K562 (cell line): ENCODE measurements at regions not wholly inside any gene's neighbourhood (a gene's known extent, or its start where the extent isn't known, plus 50 kb on each side); places are given as distances from the start of the nearest gene placed in this dataset.

Experiments
- ATAC-seq: fragments of 200-7000 bp; cut with Tn5 transposase; 3 replicates; pipeline ENCODE4 v1.9.1; 2020; ENCODE audit warnings: moderate library complexity
- BruUV-seq: library from RNA; stranded (reverse); fragments of 400-500 nt; replicated peaks from 2 replicates; lab custom pipeline; 2021; lab: Mats Ljungman, UMichigan
- CTCF ChIA-PET: fragments of 300-600 bp; formaldehyde crosslinking; extraction: SDS; loops from one replicate; lab custom pipeline; 2021; ENCODE audit warnings: low intra/inter-chr PET ratio; lab: Yijun Ruan, JAX
- POLR2A ChIA-PET: fragments of 300-600, 350-650 bp; sonication (Branson Sonifier 250); formaldehyde crosslinking; extraction: SDS; loops from one replicate; lab custom pipeline; 2021; ENCODE audit warnings: antibody characterized with exemption, inconsistent platforms; lab: Yijun Ruan, JAX
- DNase-seq, 4 experiments: peaks; one replicate each; pipeline versions ENCODE4 v3.0.0 to v3.0.0-alpha.2; 2011 to 2018; ENCODE audit warnings: low spot score in 3 of 4, mixed read lengths in 3 of 4; ENCODE audit errors: extremely low read depth in 1 of 4
- FAIRE-seq: peaks from 2 replicates; lab custom pipeline; 2011; peaks lifted over from hg19 to GRCh38; lab: Jason Lieb, UNC
- H2AFZ ChIP-seq: 2 replicates; pipeline ENCODE4 v1.6.0; 2011; ENCODE audit warnings: low read depth, low read length, control low read depth, inconsistent platforms
- H3K27ac ChIP-seq: fragments of 200-600 bp; 3 replicates; pipeline ENCODE4 v1.8.0; 2011; ENCODE audit warnings: low read depth, mild to moderate bottlenecking, control low read depth, inconsistent platforms, low read length, moderate library complexity, mixed read lengths; ENCODE audit errors: extremely low read depth
- H3K27me3 ChIP-seq, 2 experiments: fragments of 300-600 bp in 1 of 2; 2 replicates in 1 of 2; 3 replicates in 1 of 2; pipeline versions ENCODE4 v1.6.0 to v1.8.0; 2011; ENCODE audit warnings: inconsistent platforms in 2 of 2, low read length in 2 of 2, mild to moderate bottlenecking in 1 of 2, mixed read lengths in 1 of 2, moderate library complexity in 1 of 2; ENCODE audit not compliant: control insufficient read depth in 2 of 2, insufficient read depth in 2 of 2
- H3K36me3 ChIP-seq: fragments of 300-600 bp; 3 replicates; pipeline ENCODE4 v1.8.0; 2011; ENCODE audit warnings: mild to moderate bottlenecking, low read length, inconsistent platforms; ENCODE audit not compliant: control insufficient read depth, insufficient read depth
- H3K4me1 ChIP-seq, 2 experiments: fragments of 200-600 bp in 1 of 2; replicated peaks in 1 of 2; 2 replicates in 1 of 2; 3 replicates in 1 of 2; pipeline versions ENCODE4 v1.5.1 to v1.8.0; 2011; ENCODE audit warnings: inconsistent platforms in 2 of 2, low read length in 2 of 2, mild to moderate bottlenecking in 1 of 2, mixed read lengths in 1 of 2, moderate library complexity in 1 of 2; ENCODE audit not compliant: control insufficient read depth in 2 of 2, insufficient read depth in 2 of 2
- H3K4me2 ChIP-seq: 2 replicates; pipeline ENCODE4 v1.6.1; 2011; ENCODE audit warnings: low read length, control low read depth, inconsistent platforms, mixed read lengths; ENCODE audit not compliant: insufficient read depth
- H3K4me3 ChIP-seq: fragments of 200-600 bp; sonication (generic), shearing (Covaris generic); 2 replicates; pipeline ENCODE4 v1.5.1; 2016; ENCODE audit warnings: control low read depth, inconsistent platforms
- H3K79me2 ChIP-seq: fragments of 200-600 bp; 3 replicates; pipeline ENCODE4 v1.8.0; 2011; ENCODE audit warnings: low read length, inconsistent platforms; ENCODE audit not compliant: control insufficient read depth, insufficient read depth
- H3K9ac ChIP-seq, 2 experiments: 2 replicates each; pipeline versions ENCODE4 v1.6.0 to v1.6.1; 2011; ENCODE audit warnings: low read depth in 2 of 2, low read length in 2 of 2, control low read depth in 1 of 2, inconsistent platforms in 1 of 2, mild to moderate bottlenecking in 1 of 2, mixed read lengths in 1 of 2; ENCODE audit not compliant: insufficient read depth in 1 of 2
- H3K9me1 ChIP-seq: one replicate; pipeline ENCODE4 v1.6.0; 2011; ENCODE audit warnings: inconsistent platforms, mild to moderate bottlenecking, low read length, moderate library complexity; ENCODE audit not compliant: control insufficient read depth, insufficient read depth
- H3K9me3 ChIP-seq: replicated peaks from 2 replicates; pipeline ENCODE4 v1.5.1; 2011; ENCODE audit warnings: low read depth, low read length, inconsistent platforms; ENCODE audit not compliant: control insufficient read depth, insufficient read depth
- H4K20me1 ChIP-seq: replicated peaks from 2 replicates; pipeline ENCODE4 v1.6.1; 2011; ENCODE audit warnings: low read length, inconsistent platforms, mixed read lengths; ENCODE audit not compliant: control insufficient read depth, insufficient read depth
- CEBPB ChIP-seq: fragments of 450-650 bp; IDR thresholded peaks from 2 replicates; pipeline ENCODE4 v1.6.1; 2016; ENCODE audit warnings: missing genetic modification characterization, missing compliant biosample characterization
- GTF2F1 ChIP-seq: IDR thresholded peaks from 2 replicates; pipeline ENCODE4 v1.6.1; 2011; ENCODE audit warnings: low read depth, low read length, improper control_type of control experiment
- HMGN3 ChIP-seq: IDR thresholded peaks from 2 replicates; pipeline ENCODE4 v1.6.1; 2011; ENCODE audit warnings: borderline replicate concordance, low read depth, mild to moderate bottlenecking, mixed read lengths, low read length; ENCODE audit not compliant: insufficient read length; ENCODE audit errors: extremely low read depth
- KLF16 ChIP-seq: IDR thresholded peaks from 2 replicates; pipeline ENCODE4 v1.6.1; 2016; ENCODE audit warnings: antibody characterized with exemption
- MCM5 ChIP-seq: fragments of 450-650 bp; IDR thresholded peaks from 2 replicates; pipeline ENCODE4 v1.6.1; 2016; ENCODE audit warnings: low read depth
- PHB ChIP-seq: fragments of 250-450 bp; sonication (Bioruptor Pico); IDR thresholded peaks from 2 replicates; pipeline ENCODE4 v1.5.0; 2021
- PRPF4 ChIP-seq: fragments of 200-400 bp; formaldehyde crosslinking; IDR thresholded peaks from one replicate; pipeline ENCODE4 v1.6.1; 2017; ENCODE audit warnings: low read length, low read depth, mild to moderate bottlenecking; ENCODE audit not compliant: insufficient read depth, poor library complexity, severe bottlenecking
- RAD21 ChIP-seq, 2 experiments: fragments of 250-450 bp in 1 of 2; fragments of 450-650 bp in 1 of 2; sonication (Bioruptor Pico) in 1 of 2; formaldehyde crosslinking in 1 of 2; IDR thresholded peaks in 1 of 2; conservative IDR thresholded peaks in 1 of 2; 2 replicates each; pipeline versions ENCODE4 v1.4.0 to v1.8.0; 2020 to 2022; ENCODE audit warnings: mild to moderate bottlenecking in 2 of 2, moderate library complexity in 1 of 2
- SMARCA4 ChIP-seq: fragments of 450-650 bp; IDR thresholded peaks from 2 replicates; pipeline ENCODE4 v1.6.1; 2016
- SMARCC2 ChIP-seq: fragments of 450-650 bp; IDR thresholded peaks from 2 replicates; pipeline ENCODE4 v1.6.1; 2017; ENCODE audit warnings: antibody characterized with exemption, moderate library complexity, mild to moderate bottlenecking, low read depth
- SRSF7 ChIP-seq: fragments of 200-400 bp; formaldehyde crosslinking; optimal IDR thresholded peaks from 2 replicates; pipeline ENCODE3; 2017; ENCODE audit warnings: mild to moderate bottlenecking, low read depth, low read length
- TAL1 ChIP-seq: fragments of 450-650 bp; IDR thresholded peaks from 2 replicates; pipeline ENCODE4 v1.6.1; 2016; ENCODE audit warnings: mild to moderate bottlenecking
- ZFX ChIP-seq: sonication (generic); formaldehyde crosslinking; IDR thresholded peaks from 2 replicates; pipeline ENCODE4 v1.8.0; 2022; ENCODE audit warnings: mild to moderate bottlenecking, missing genetic modification reagents, moderate library complexity
- ZNF121 ChIP-seq: sonication (generic); formaldehyde crosslinking; conservative IDR thresholded peaks from 2 replicates; pipeline ENCODE4 v1.8.0; 2022; ENCODE audit warnings: missing genetic modification reagents
- ZNF57 ChIP-seq: fragments of 450-650 bp; formaldehyde crosslinking; IDR thresholded peaks from 2 replicates; pipeline ENCODE4 v1.4.0; 2020; ENCODE audit warnings: mild to moderate bottlenecking, moderate library complexity
- WGBS: fragments of 100-300 bp; shearing (Covaris generic); methylation state at CpG from one replicate; pipeline ENCODE4 v1.1.6; 2016; ENCODE audit warnings: low coverage, mixed read lengths; ENCODE audit not compliant: insufficient coverage; ENCODE audit errors: missing lambda C conversion rate; 5-methylcytosine and 5-hydroxymethylcytosine counted together
- in situ Hi-C: fragments of 300-500 bp; cut with MboI; formaldehyde crosslinking; loops from 4 replicates; pipeline ENCODE4 v1.15.0; 2018; ENCODE audit warnings: inconsistent platforms, mixed read lengths
- intact Hi-C: fragments of 100-400 bp; cut with micrococcal nuclease; formaldehyde crosslinking; loops from 2 replicates; pipeline ENCODE4 v1.14.2; 2022
- TF ChIP-seq, protein P1 (sequence below): fragments of 200-800 bp; sonication (Bioruptor generic); IDR thresholded peaks from 2 replicates; pipeline ENCODE4 v1.6.1; 2017; ENCODE audit warnings: missing genetic modification characterization, missing compliant biosample characterization
- TF ChIP-seq, protein P2 (sequence below): fragments of 450-650 bp; formaldehyde crosslinking; IDR thresholded peaks from 2 replicates; pipeline ENCODE4 v1.4.0; 2022; ENCODE audit warnings: missing genetic modification characterization
- TF ChIP-seq, protein P3 (sequence below), 2 experiments: fragments of 450-650 bp; conservative IDR thresholded peaks; 2 replicates each; pipeline ENCODE4 v1.6.1; 2017; ENCODE audit warnings: mild to moderate bottlenecking in 2 of 2, moderate library complexity in 2 of 2
- TF ChIP-seq, protein P4 (sequence below), 2 experiments: fragments of 250-450 bp in 1 of 2; fragments of 450-650 bp in 1 of 2; sonication (Bioruptor Pico) in 1 of 2; IDR thresholded peaks; 2 replicates each; pipeline versions ENCODE4 v1.6.1 to v1.8.0; 2016 to 2021; ENCODE audit warnings: mild to moderate bottlenecking in 2 of 2, moderate library complexity in 2 of 2, missing compliant biosample characterization in 1 of 2, missing genetic modification characterization in 1 of 2

DNA sequence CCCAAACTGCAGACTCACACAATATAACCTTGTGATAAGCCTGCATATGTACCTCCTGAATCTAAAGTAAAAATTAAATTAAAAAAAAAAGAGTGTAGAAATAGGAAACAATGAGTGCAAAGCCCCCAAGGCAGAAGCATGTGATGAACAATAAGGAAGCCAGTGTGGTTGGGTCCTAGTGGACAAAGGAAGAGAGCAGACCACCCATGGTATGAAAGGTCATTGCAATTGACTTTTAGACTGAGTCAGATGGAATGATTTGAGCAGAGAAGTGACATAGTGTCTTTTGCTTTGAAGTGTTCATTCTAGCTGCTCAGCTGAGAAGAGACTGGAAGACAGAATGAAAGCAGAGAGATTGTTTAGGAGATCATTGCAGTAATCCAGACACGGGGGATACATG, 417.1 kb downstream of the RAD51AP2 start (continued):
- TF ChIP-seq SRSF7 (no peak), CEBPB (no peak), ZNF121 (CRISPR knock-in tag) (no peak), PRPF4 (no peak), RAD21 (CRISPR knock-in tag; conservative IDR thresholded peaks at IDR 0.05 in 1 of 2, IDR thresholded peaks at IDR 0.05 in 1 of 2) (no peak), MCM5 (no peak)
- TF ChIP-seq, protein P1, sequence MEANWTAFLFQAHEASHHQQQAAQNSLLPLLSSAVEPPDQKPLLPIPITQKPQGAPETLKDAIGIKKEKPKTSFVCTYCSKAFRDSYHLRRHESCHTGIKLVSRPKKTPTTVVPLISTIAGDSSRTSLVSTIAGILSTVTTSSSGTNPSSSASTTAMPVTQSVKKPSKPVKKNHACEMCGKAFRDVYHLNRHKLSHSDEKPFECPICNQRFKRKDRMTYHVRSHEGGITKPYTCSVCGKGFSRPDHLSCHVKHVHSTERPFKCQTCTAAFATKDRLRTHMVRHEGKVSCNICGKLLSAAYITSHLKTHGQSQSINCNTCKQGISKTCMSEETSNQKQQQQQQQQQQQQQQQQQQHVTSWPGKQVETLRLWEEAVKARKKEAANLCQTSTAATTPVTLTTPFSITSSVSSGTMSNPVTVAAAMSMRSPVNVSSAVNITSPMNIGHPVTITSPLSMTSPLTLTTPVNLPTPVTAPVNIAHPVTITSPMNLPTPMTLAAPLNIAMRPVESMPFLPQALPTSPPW (CRISPR knock-in tag) = no peak
- TF ChIP-seq, all 486 proteins: peak for 0

DNA sequence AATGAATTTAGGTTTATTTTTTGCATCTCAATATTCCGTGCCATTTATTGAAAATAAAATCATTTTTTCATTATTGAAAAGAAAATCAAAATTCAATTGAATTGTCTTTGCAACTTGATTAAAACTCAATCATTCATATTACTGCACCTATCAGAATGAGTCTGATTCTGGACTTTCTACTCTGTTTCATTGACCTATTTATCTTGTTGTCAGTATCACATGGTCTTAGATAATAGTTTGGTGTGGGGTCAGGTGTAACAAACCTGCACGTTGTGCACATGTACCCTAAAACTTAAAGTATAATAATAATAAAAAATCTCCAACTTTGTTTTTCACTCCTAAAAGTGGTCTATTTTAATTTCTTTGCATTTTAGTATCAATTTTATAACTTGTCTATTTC, 422.9 kb downstream of the RAD51AP2 start:
- POLR2A ChIA-PET = no interaction called here
- CTCF ChIA-PET = no interaction called here
- DNase-seq (no peak), ATAC-seq (no peak), FAIRE-seq (no peak)
- BruUV-seq = no TSS peak
- WGBS = 0% methylated on average over 2 of the region's 2 CpGs
- no peaks in the 10 kb centered on the region for H3K9me3 ChIP-seq
- H3K9ac ChIP-seq = no peak overlapping the region
- no peaks in the 10 kb centered on the region for H3K27me3 ChIP-seq
- H2AFZ ChIP-seq = no peak overlapping the region
- no peaks in the 10 kb centered on the region for H3K9me1 ChIP-seq
- no peak overlapping the region for H3K4me2 ChIP-seq
- no peaks in the 10 kb centered on the region for H3K79me2 ChIP-seq
- H3K36me3 ChIP-seq = no peaks in the 10 kb centered on the region
- H3K4me3 ChIP-seq = no peak overlapping the region
- no peaks in the 10 kb centered on the region for H3K4me1 ChIP-seq
- H4K20me1 ChIP-seq = no peaks in the 10 kb centered on the region
- H3K27ac ChIP-seq = no peak overlapping the region
- in situ Hi-C loops (no loop called here), intact Hi-C loops (no loop called here)
- TF ChIP-seq ZNF57 (CRISPR knock-in tag) (no peak), TAL1 (no peak), ZFX (CRISPR knock-in tag) (no peak), SMARCC2 (no peak), PHB (CRISPR knock-in tag) (no peak), KLF16 (no peak), HMGN3 (no peak), SMARCA4 (no peak), GTF2F1 (no peak)
- TF ChIP-seq, protein P2, sequence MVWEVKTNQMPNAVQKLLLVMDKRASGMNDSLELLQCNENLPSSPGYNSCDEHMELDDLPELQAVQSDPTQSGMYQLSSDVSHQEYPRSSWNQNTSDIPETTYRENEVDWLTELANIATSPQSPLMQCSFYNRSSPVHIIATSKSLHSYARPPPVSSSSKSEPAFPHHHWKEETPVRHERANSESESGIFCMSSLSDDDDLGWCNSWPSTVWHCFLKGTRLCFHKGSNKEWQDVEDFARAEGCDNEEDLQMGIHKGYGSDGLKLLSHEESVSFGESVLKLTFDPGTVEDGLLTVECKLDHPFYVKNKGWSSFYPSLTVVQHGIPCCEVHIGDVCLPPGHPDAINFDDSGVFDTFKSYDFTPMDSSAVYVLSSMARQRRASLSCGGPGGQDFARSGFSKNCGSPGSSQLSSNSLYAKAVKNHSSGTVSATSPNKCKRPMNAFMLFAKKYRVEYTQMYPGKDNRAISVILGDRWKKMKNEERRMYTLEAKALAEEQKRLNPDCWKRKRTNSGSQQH (CRISPR knock-in tag) = no peak
- TF ChIP-seq, protein P3, sequence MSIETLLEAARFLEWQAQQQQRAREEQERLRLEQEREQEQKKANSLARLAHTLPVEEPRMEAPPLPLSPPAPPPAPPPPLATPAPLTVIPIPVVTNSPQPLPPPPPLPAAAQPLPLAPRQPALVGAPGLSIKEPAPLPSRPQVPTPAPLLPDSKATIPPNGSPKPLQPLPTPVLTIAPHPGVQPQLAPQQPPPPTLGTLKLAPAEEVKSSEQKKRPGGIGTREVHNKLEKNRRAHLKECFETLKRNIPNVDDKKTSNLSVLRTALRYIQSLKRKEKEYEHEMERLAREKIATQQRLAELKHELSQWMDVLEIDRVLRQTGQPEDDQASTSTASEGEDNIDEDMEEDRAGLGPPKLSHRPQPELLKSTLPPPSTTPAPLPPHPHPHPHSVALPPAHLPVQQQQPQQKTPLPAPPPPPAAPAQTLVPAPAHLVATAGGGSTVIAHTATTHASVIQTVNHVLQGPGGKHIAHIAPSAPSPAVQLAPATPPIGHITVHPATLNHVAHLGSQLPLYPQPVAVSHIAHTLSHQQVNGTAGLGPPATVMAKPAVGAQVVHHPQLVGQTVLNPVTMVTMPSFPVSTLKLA (conservative IDR thresholded peaks at IDR 0.05) = no peak
- TF ChIP-seq, protein P4, sequence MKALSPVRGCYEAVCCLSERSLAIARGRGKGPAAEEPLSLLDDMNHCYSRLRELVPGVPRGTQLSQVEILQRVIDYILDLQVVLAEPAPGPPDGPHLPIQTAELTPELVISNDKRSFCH (CRISPR knock-in tag; IDR thresholded peaks at IDR 0.05) = no peak
- TF ChIP-seq, protein P4 (tag; IDR thresholded peaks at IDR 0.05) = no peak
